ENCODE measurements at regions not wholly inside any gene's neighbourhood (a gene's known extent, or its start where the extent isn't known, plus 50 kb on each side); places are given as distances from the start of the nearest gene placed in this dataset.

GRCh38 chr9:109716631-109717030 lies 63.4 kb upstream of the PALM2AKAP2 start:
- BruUV-seq (replicated peaks), result no TSS peak
- dilution Hi-C loops (cut with MboI; ENCODE audit: extremely low pct_ligation_motif_present, low sequenced_read_pairs) (no loop called here), intact Hi-C loops (cut with micrococcal nuclease) (no loop called here)
- FAIRE-seq (no peak), DNase-seq (ENCODE audit: low read depth, low spot score) (no peak)
- Histone ChIP-seq H3K36me3 (ENCODE audit: control insufficient read depth in 2 of 2, extremely low read depth in 1 of 2, insufficient read depth in 2 of 2, low read length in 2 of 2) (no peaks in the 10 kb centered on the region), H3K9me3 (replicated peaks; ENCODE audit: control insufficient read depth, insufficient read depth, low read length) (no peaks in the 10 kb centered on the region), H3K4me2 (ENCODE audit: insufficient read depth, low read length) (no peak overlapping the region), H4K20me1 (replicated peaks; ENCODE audit: control insufficient read depth, extremely low read depth, insufficient read depth, low read length) (no peaks in the 10 kb centered on the region), H3K9ac (replicated peaks; ENCODE audit: extremely low read depth, insufficient read depth, low read length) (no peak overlapping the region), H3K27me3 (ENCODE audit: control insufficient read depth in 2 of 2, insufficient read depth in 2 of 2, low read length in 2 of 2) (no peaks in the 10 kb centered on the region), H3K4me1 (ENCODE audit: control insufficient read depth, extremely low read depth, insufficient read depth, low read length) (no peaks in the 10 kb centered on the region), H2AFZ (ENCODE audit: low read depth, low read length) (no peak overlapping the region), H3K4me3 (replicated peaks in 1 of 3; ENCODE audit: insufficient read depth in 1 of 3, low read depth in 1 of 3, low read length in 3 of 3) (no peak overlapping the region), H3K27ac (ENCODE audit: insufficient read depth, low read depth, low read length) (no peak overlapping the region), H3K79me2 (ENCODE audit: control insufficient read depth, insufficient read depth, low read length) (no peaks in the 10 kb centered on the region), H3K9me1 (replicated peaks; ENCODE audit: control insufficient read depth, extremely low read depth, insufficient read depth, low read length) (no peaks in the 10 kb centered on the region)
- POLR2A ChIA-PET, result no interaction called here
- CTCF ChIA-PET, result no interaction called here
- no peak for TF ChIP-seq MYC (IDR thresholded peaks at IDR 0.05; ENCODE audit: low read depth, low read length)
- TF ChIP-seq POLR2A (IDR thresholded peaks at IDR 0.05; ENCODE audit: low read depth, low read length), result no peak
- no peak for TF ChIP-seq FOS (IDR thresholded peaks at IDR 0.05; ENCODE audit: borderline replicate concordance, insufficient read depth, low read length)
- TF ChIP-seq JUN (IDR thresholded peaks at IDR 0.05; ENCODE audit: borderline replicate concordance, insufficient read depth, insufficient read length, low read depth), result no peak
- TF ChIP-seq EZH2 (IDR thresholded peaks at IDR 0.05; ENCODE audit: borderline replicate concordance, low read depth, low read length, severe bottlenecking), result no peak
- no peak for TF ChIP-seq POLR2AphosphoS5 (IDR thresholded peaks at IDR 0.05; ENCODE audit: insufficient read depth, low read depth, low read length)
- TF ChIP-seq MAX (IDR thresholded peaks at IDR 0.05; ENCODE audit: insufficient read depth, insufficient read length), result no peak
- no peak for TF ChIP-seq CTCF (IDR thresholded peaks at IDR 0.05; ENCODE audit: extremely low read depth in 1 of 2, insufficient read depth in 1 of 2, low read depth in 1 of 2, low read length in 2 of 2)
- no peak for TF ChIP-seq GATA2 (IDR thresholded peaks at IDR 0.05; ENCODE audit: insufficient read depth, insufficient read length, low read depth, low read length)

All from endothelial cell of umbilical vein (primary cell).